Brain pericyte (primary cell): ENCODE measurements at regions not wholly inside any gene's neighbourhood (a gene's known extent, or its start where the extent isn't known, plus 50 kb on each side); places are given as distances from the start of the nearest gene placed in this dataset.
"Not testable (repeated sequence)": the region's sequence is repeated elsewhere in the genome, so short reads cannot be mapped to it uniquely, and the experiment has no call there.

Experiments used
- DNase-seq: peaks from one replicate; pipeline ENCODE4 v3.0.0-alpha.2; 2012; ENCODE audit warnings: low read depth, low spot score

DNA sequence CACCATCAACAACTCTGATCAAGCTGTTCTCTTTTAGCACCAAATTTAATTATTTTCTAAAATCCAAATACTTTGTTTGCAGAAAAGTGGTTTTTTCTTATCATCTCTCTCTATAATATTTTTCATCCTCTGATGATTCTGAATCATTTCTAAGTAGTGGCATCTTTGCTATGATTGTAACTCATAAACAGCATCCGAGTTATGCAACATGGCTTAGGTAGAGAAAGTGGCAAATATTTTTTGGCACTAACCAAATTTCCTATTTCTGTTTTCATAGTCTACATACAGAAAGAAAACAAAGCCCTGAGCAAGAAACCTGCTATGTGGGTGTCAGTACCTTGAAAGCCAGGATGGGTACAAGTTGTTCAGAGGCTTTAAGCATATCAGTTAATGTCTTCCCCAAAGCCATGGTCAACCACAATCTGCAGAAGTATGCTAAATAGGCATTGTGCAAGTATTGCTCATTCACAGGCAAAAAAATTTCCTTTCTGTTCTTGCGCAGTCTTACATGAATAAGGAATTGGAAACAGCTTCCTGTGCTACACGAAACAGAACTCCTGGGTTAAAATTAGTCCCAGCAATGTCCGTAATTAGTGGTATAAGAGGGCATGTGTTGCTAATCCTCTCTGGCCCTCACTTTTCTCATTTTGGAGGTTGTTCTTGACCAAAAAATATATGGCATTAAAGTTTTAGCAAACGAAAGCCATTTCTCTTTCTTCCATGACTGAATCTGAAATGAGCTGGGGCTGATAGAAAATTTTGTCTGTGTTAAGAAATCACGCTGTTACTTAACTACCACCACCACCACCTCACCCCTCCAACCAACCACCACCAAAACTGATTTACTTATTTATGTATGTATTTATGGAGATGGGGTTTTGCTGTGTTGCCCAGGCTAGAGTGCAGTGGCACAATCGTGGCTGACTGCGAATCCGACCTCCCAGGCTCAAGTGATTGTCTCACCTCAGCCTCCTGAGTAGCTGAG, 325.6 kb upstream of the MAGI2 start:
- no peak for DNase-seq

DNA sequence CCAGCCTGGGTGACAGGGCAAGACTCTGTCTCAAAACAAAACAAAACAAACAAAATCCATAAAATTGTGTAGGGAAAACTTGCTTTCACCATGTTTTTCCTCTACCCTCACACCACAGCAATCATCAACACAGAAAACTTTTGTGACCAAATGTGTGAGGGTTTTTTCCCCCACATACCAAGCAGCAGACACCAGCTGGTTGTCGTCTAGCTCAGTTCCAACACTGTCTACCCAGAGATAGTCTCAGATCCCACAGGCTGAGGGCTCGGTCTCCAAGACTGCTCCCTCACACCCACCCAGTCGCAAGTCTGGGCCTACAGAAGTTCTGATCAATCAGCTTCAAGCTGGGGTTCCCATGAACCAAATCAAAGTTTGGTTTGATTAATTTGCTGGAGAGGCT, 322.4 kb upstream of the MAGI2 start:
- no peak for DNase-seq

DNA sequence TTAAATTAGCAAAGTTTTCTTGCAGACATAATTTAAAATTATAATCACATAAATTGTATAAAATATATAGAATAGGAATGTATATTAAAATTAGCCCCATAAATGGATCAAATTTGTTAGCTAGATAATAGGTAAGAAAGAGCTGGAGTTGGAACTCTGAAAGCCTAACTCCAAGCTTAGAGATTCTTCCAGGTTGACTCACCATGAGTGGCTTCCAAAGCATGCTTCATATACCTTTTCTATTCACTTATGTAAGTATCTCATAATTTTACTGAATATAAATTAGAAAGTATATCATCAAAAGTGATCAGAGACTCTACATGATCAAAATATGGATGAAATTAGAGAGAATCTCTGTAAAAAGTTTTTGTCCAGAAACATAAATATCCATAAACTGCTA, 320.7 kb upstream of the MAGI2 start:
- no peak for DNase-seq

DNA sequence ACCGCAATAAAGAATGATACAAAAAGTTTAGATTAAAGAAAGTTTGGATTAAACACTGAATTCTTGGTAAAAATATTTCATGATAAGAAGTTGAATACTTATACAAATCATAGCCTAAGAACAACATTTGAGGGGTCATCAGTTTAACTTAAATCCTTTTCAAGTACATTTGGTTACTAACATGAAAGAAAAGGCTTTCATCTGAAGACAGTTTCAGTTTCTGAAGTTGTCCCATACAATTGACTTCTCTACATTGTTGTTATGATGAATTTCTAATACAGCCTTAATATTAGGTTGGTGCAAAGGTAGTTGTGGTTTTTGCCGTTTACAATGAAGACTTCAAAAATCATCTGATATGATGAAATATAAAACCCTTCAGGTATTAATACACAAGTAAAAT, 317.5 kb upstream of the MAGI2 start:
- no peak for DNase-seq

DNA sequence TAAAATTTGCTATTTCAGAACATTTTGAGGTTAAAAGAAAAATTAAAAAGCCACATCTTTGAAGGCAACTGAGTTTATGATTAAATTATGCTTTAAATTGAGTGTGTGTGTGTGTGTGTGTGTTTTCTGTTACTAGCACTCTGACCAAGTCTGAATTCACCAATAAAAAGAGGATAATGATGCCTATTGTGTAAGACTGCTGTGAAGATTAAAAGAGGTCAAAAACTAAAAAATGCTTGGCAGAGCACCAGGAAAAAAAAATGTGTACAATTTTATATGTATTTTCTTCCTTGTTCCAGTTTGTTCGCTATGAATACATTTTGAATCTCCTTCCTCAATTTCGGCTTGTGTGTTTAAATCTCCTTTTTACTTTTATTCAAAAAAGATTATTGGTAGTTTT, 316.6 kb upstream of the MAGI2 start:
- DNase-seq: no peak

DNA sequence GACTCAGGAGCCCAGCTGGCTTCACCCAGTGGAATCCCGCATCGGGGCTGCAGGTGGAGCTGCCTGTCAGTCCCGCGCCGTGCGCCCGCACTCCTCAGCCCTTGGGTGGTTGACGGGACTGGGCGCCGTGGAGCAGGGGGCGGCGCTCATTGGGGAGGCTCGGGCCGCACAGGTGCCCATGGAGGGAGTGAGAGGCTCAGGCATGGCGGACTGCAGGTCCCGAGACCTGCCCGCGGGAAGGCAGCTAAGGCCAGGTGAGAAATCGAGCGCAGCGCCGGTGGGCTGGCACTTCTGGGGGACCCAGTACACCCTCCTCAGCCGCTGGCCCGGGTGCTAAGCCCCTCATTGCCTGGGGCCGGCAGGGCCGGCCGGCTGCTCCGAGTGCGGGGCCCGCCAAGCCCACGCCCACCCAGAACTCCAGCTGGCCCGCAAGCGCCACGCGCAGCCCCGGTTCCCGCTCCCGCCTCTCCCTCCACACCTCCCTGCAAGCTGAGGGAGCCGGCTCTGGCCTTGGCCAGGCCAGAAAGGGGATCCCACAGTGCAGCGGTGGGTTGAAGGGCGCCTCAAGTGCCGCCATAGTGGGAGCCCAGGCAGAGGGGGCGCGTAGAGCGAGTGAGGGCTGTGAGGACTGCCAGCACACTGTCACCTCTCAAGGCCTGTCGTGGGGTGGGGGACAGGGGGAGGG, 314.6 kb upstream of the MAGI2 start:
- not testable (repeated sequence) for DNase-seq

DNA sequence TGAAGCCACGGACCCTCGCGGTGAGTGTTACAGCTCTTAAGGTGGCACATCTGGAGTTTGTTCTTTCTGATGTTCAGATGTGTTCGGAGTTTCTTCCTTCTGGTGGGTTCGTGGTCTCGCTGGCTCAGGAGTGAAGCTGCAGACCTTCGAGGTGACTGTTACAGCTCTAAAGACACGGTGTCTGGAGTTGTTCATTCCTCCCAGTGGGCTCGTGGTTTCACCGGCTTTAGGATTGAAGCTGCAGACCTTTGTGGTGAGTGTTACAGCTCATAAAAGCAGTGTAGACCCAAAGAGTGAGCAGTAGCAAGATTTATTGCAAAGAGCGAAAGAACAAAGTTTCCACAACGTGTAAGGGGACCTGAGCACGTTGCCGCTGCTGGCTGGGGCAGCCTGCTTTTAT, 313.7 kb upstream of the MAGI2 start:
- DNase-seq: not testable (repeated sequence)

DNA sequence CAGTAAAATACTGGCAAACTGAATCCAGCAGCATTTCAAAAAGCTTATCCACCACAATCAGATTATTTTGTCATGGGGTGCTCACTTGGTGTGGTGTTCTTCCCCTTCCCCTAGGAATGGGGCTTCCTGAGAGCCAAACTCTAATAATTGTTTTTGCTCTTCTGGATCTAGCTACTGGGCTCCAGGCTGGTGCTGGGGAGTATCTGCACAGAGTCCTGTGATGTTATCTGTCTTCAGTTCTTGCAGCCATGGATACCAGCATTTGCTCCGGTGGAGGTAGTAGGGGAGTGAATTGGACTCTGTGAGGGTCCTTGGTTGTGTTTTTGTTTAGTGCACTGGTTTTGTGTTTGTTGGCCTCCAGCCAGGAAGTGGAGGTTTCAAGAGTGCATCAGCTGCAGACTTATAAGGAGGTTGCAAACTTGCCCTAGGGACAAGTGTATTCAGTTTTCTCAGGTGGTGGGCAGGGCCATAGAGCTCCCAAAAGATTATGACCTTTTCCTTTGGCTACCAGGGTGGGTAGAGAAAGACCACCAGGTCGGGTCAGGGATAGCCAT, 308.5 kb upstream of the MAGI2 start:
- DNase-seq: peak; percentile 55

DNA sequence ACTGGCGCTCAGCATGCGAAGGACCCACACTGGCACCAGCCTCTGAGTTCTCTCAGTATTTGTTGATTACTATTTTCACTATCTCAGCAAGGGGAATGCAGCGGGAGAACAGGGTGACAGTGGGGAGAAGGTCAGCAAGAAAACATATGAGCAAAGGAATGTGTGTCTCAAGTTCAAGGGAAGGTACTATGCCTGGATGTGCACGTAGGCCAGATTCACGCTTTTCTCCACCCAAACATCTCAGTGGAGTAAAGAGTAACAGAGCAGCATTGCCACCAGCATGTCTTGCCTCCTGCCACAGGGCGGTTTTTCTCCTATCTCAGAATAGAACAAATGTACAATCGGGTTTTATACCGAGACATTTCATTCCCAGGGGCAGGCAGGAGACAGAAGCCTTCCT, 297.5 kb upstream of the MAGI2 start:
- not testable (repeated sequence) for DNase-seq

DNA sequence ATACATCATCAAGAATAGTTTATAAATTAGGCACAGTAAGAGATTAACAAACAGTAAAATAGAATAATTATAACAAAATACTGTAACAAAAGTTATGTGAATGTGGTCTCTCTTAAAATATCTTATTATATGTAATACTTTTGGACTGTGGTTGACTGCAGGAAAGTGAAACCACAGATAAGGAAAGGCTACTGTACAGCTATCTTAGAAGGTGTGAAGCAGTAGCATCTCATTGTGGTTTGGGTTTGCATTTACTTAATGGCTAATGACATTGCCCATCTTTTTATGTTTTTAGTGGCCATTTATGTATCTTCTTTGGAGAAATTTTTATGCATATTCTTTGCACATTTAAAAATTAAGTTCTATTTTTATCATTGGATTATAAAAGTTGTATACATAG, 296.4 kb upstream of the MAGI2 start:
- no peak for DNase-seq

DNA sequence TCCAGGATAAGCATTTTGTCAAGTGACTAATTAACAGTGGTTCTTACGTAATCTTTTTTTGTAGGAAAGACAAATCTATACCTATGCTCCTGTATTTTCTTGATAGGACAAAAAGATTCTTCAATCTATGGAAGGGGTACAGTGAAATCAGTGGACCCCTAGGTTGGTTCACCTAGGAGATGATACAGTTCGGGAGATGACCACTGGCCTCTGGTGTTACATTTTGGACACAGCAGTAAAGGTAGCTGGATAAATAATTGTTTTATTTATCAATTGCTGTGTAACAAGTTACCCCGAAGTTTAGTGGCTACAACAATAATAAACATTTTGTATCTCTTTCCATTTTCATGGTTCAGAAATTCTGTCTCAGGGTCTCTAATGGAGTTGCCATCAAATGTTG, 288.2 kb upstream of the MAGI2 start:
- no peak for DNase-seq

DNA sequence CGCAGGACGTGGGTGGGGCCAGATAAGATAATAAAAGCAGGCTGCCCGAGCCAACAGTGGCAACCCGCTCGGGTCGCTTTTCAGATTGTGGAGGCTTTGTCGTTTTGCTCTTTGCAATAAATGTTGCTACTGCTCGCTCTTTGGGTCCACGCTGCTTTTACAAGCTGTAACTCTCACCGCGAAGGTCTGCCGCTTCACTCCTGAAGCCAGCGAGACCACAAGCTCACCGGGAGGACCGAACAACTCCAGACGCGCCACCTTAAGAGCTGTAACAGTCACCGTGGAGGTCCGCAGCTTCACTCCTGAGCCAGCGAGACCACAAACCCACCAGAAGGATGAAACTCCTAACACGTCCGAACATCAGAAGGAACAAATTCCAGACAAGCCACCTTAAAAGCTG, 286.6 kb upstream of the MAGI2 start:
- no peak for DNase-seq

DNA sequence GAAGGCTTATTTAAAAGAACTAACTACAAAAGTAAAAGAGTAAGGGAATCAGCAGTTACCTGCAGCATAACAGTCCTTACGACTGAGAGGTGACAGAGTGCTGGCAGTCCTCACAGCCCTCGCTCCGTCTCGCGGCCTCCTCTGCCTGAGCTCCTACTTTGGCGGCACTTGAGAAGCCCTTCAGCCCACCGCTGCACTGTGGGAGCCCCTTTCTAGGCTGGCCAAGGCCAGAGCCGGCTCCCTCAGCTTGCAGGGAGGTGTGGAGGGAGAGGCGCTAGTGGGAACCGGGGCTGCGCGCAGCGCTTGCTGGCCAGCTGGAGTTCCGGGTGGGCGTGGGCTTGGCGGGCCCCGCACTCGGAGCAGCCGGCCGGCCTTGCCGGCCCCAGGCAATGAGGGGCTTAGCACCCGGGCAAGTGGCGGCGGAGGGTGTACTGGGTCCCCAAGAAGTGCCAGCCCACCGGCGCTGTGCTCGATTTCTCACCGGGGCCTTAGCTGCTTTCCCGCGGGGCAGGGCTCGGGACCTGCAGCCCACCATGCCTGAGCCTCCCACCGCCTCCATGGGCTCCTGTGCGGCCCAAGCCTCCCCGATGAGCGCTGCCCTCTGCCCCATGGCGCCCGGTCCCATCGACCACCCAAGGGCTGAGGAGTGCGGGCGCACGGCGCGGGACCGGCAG, 285.7 kb upstream of the MAGI2 start:
- not testable (repeated sequence) for DNase-seq

DNA sequence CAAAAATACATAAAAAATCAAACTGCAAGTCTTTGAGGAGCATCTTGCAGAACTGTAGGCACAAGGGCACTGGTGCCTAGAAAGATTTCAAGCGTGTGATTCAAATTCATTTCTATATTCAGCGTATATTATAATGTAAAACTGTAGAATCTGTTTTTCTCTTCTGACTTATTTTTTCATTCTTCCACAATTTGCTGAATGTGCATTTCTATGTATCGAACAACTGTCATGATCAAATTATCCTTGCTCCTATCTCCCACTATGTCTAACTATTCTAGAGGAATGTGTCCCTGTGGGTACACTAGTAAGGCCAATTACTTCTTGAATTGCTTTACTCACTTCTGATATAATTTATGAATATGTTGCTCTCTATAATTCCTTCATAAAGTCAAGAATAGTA, 283.0 kb upstream of the MAGI2 start:
- no peak for DNase-seq

DNA sequence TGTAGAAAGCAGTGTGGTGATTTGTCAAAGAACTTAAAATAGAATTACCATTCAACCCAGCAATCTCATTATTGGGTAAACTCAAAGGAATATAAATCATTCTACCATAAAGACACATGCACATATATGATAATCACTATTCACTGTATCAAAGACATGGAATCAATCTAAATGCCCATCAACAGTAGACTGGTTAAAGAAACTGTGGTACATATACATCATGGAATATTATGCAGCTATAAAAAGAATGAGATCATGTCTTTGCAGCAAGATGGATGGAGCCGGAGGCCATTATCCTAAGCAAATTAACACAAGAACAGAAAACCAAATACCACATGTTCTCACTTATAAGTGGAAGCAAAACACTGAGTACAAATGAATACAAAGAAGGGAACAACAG, 281.5 kb upstream of the MAGI2 start:
- no peak for DNase-seq

DNA sequence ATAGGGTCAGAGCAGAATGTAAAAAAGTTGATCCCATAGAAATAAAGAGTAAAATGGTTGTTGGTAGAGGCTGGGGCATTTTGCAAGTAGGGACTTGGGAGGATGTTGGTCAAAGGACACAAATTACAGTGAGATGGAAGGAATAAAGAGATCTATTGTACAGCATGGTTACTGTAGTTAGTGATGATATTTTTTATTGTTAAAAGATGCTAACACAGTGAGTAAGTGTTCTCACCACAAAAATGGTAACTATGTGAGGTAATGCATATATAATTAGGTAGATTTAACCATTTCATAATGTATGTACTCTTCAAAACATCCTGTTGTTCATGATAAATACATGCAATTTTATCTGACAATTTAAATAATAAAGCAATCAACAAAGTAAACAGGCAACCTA, 280.7 kb upstream of the MAGI2 start:
- no peak for DNase-seq

DNA sequence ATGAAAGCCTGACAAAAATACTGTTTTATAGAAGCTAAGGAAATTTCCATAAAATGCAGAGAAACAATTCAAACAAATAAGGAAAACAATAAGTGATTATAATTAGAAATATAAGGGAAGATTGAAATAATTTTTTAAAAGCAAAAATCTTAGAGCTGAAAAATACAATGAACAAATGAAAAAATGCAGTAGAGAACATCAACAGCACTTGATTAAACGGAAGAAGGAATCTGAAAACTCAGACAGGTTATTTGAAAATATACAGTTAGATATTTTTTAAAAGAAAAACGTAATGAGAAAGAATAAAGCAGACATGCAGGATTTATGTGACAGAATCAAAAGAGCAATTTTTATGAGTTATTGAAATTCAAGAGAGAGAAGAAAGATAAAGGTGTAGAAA, 279.1 kb upstream of the MAGI2 start:
- no peak for DNase-seq

DNA sequence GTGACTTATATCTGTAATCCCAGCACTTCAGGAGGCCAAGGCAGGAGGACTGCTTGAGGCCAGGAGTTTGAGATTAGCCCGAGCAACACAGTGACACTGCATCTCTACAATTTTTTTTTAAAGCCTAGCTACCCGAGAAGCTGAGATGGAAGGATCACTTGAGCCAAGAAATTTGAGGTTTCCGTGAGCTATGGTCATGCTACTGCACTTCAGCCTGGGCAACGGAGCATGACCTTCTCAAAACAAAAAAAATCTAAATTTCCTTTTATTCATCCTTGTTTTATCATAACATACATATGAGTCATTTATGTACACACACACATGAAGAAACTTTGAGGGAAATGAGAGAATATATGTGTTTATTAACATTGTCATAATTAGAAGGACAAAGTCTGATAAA, 277.5 kb upstream of the MAGI2 start:
- DNase-seq: no peak

DNA sequence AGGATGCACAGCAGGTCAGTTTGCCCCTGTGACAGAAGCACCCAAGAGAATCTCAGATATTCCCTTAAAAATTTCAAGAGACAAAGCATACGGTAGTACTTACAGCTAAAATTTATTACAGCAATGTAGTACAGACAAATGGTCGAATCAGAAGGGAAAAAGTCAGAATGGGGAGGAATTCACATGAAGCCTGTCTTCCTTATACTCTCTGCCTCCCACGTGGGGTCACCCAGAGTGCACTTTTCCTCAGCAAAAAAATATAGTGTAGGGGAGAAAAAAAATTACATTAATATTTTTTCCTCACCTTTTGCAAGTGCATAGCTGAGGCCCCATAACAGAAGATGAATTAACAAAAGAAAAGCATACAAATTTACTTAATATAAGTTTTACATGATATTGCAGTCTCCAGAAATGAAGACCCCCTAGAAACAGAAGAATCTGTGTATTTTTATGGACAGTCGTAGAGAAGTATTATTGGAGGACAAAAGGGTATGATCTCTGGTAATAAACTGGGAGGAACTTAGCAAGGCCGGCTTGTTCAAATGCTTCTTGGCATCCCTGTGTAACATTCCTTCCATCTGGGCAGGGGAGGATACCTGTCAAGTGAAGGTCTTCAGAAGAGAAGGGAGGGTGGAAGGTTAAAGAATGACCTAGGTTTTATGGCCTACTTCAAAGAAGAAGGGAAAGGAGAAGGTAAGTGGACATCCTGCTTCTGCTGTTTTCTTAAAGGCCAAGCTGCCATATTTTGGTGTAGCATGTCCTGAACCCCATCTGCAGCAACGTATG, 270.6 kb upstream of the MAGI2 start:
- no peak for DNase-seq

DNA sequence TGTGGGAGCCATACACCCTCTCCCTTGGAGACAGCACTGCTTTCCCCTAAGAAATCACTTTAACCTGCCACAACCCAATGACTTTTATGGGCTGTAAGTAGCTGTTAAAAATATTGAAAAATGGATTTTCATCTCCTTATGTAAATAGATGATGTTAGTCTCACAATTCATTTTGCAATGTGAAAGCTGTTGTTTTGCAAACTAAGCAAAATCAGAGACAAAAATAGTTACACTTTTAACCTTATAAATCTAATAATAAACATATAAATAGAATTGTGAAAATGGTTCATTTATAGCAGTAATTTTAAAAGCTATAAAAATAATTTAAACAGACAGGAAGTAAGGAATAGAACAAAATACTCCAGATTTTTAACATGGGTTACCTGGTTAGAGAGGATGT, 268.8 kb upstream of the MAGI2 start:
- DNase-seq: no peak

DNA sequence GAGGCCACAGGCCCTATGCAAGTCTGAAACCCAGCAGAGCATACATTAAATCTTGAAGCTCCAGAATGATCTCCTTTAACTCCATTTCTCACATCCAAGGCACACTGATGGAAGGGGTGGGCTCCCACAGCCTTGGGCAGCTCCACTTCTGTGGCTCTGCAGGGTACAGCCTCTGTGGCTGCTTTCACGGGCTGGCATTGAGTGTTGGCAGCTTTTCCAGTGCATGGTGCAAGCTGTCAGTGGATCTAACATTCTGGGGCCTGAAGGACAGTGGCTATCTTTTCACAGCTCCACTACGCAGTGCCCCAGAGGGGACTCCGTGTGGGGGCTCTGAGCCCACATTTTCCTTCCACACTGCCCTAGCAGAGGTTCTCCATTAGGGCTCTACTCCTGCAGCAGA, 265.7 kb upstream of the MAGI2 start:
- DNase-seq: no peak
